ENCODE measurements at regions not wholly inside any gene's neighbourhood (a gene's known extent, or its start where the extent isn't known, plus 50 kb on each side); places are given as distances from the start of the nearest gene placed in this dataset.

DNA sequence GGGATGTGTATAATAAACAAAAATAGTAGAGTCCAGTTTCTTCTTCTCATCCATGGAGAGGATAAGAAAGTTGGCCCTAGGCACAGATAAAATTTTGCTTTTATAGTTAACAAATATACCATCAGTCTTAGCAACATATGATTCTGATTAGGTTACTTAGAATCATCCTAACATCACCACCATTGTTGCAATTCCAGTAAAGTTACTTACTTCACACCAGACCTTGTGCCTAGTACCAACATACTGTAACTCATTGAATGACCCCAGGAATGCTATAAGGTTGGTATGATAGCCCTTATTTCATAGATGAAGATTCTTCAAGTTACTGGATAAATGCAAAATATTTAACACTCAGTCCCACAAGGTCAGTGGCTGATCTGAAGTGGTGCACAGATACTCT is 183.8 kb upstream of the ATP2B1 start:
- H3K4me1 ChIP-seq (ENCODE audit: control insufficient read depth, extremely low read depth, insufficient read depth, low read length): peaks cover 3% of the 10 kb centered on the region
- H3K27me3 ChIP-seq (ENCODE audit: control insufficient read depth, insufficient read depth, low read length): no peaks in the 10 kb centered on the region
- H3K9me3 ChIP-seq (ENCODE audit: control insufficient read depth, insufficient read depth, low read depth, low read length): no peaks in the 10 kb centered on the region
- no peak overlapping the region for H2AFZ ChIP-seq (ENCODE audit: low read length)
- H3K4me2 ChIP-seq (ENCODE audit: extremely low read depth, insufficient read depth, low read length): no peak overlapping the region
- no peak for TF ChIP-seq EZH2 (IDR thresholded peaks at IDR 0.05; ENCODE audit: low read length, missing control alignments)
- TF ChIP-seq, protein P1, sequence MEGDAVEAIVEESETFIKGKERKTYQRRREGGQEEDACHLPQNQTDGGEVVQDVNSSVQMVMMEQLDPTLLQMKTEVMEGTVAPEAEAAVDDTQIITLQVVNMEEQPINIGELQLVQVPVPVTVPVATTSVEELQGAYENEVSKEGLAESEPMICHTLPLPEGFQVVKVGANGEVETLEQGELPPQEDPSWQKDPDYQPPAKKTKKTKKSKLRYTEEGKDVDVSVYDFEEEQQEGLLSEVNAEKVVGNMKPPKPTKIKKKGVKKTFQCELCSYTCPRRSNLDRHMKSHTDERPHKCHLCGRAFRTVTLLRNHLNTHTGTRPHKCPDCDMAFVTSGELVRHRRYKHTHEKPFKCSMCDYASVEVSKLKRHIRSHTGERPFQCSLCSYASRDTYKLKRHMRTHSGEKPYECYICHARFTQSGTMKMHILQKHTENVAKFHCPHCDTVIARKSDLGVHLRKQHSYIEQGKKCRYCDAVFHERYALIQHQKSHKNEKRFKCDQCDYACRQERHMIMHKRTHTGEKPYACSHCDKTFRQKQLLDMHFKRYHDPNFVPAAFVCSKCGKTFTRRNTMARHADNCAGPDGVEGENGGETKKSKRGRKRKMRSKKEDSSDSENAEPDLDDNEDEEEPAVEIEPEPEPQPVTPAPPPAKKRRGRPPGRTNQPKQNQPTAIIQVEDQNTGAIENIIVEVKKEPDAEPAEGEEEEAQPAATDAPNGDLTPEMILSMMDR (conservative IDR thresholded peaks at IDR 0.05 in 1 of 2, IDR thresholded peaks at IDR 0.05 in 1 of 2; ENCODE audit: low read depth in 1 of 2, low read length in 2 of 2): no peak
- H3K9ac ChIP-seq (ENCODE audit: insufficient read depth, low read length): no peak overlapping the region
- no peak overlapping the region for H3K4me3 ChIP-seq (replicated peaks in 1 of 4; ENCODE audit: control extremely low read depth in 1 of 4, insufficient read depth in 1 of 4, low read depth in 3 of 4, low read length in 4 of 4)
- no peak overlapping the region for H3K27ac ChIP-seq (ENCODE audit: insufficient read depth, low read length)
- H3K79me2 ChIP-seq (ENCODE audit: control insufficient read depth, insufficient read depth, low read length): no peaks in the 10 kb centered on the region
- H4K20me1 ChIP-seq (ENCODE audit: control insufficient read depth, extremely low read depth, insufficient read depth, low read length): no peaks in the 10 kb centered on the region
- no peak for DNase-seq (ENCODE audit: low read depth in 2 of 2)
- H3K36me3 ChIP-seq (ENCODE audit: control insufficient read depth, insufficient read depth, low read length): no peaks in the 10 kb centered on the region

DNA sequence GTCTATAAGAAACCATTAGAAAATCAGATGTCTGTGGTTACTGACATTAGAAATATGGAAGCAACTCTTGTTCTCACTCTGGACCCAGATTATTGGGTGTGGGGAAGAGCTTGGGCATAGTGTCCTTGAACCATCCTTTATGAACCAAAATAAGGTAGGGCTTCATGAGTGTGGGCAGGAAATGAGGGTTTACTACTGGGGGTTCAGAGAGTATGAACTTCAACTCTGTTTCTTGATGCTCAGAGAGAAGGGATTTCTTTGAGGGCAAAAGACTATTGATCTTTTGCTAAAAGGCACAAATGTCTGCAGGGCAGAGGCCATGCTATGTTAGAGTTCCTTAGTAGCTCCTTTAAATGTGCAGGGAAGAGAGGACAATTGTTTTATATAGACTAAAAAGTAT is 183.3 kb upstream of the ATP2B1 start:
- H3K4me3 ChIP-seq (replicated peaks in 1 of 4; ENCODE audit: control extremely low read depth in 1 of 4, insufficient read depth in 1 of 4, low read depth in 3 of 4, low read length in 4 of 4): no peak overlapping the region
- TF ChIP-seq, protein P1 (conservative IDR thresholded peaks at IDR 0.05 in 1 of 2, IDR thresholded peaks at IDR 0.05 in 1 of 2; ENCODE audit: low read depth in 1 of 2, low read length in 2 of 2): no peak
- no peak for TF ChIP-seq EZH2 (IDR thresholded peaks at IDR 0.05; ENCODE audit: low read length, missing control alignments)
- H3K4me2 ChIP-seq (ENCODE audit: extremely low read depth, insufficient read depth, low read length): no peak overlapping the region
- no peak overlapping the region for H2AFZ ChIP-seq (ENCODE audit: low read length)
- H3K36me3 ChIP-seq (ENCODE audit: control insufficient read depth, insufficient read depth, low read length): no peaks in the 10 kb centered on the region
- H3K9ac ChIP-seq (ENCODE audit: insufficient read depth, low read length): no peak overlapping the region
- H3K79me2 ChIP-seq (ENCODE audit: control insufficient read depth, insufficient read depth, low read length): no peaks in the 10 kb centered on the region
- H3K27me3 ChIP-seq (ENCODE audit: control insufficient read depth, insufficient read depth, low read length): no peaks in the 10 kb centered on the region
- no peaks in the 10 kb centered on the region for H4K20me1 ChIP-seq (ENCODE audit: control insufficient read depth, extremely low read depth, insufficient read depth, low read length)
- H3K4me1 ChIP-seq (ENCODE audit: control insufficient read depth, extremely low read depth, insufficient read depth, low read length): peaks cover 3% of the 10 kb centered on the region
- no peak overlapping the region for H3K27ac ChIP-seq (ENCODE audit: insufficient read depth, low read length)
- DNase-seq (ENCODE audit: low read depth in 2 of 2): no peak
- no peaks in the 10 kb centered on the region for H3K9me3 ChIP-seq (ENCODE audit: control insufficient read depth, insufficient read depth, low read depth, low read length)

- Histone ChIP-seq H4K20me1 (ENCODE audit: control insufficient read depth, extremely low read depth, insufficient read depth, low read length) (no peaks in the 10 kb centered on the region), H3K36me3 (ENCODE audit: control insufficient read depth, insufficient read depth, low read length) (no peaks in the 10 kb centered on the region), H3K79me2 (ENCODE audit: control insufficient read depth, insufficient read depth, low read length) (no peaks in the 10 kb centered on the region), H3K9ac (ENCODE audit: insufficient read depth, low read length) (no peak overlapping the region), H3K4me3 (replicated peaks in 1 of 4; ENCODE audit: control extremely low read depth in 1 of 4, insufficient read depth in 1 of 4, low read depth in 3 of 4, low read length in 4 of 4) (no peak overlapping the region), H2AFZ (ENCODE audit: low read length) (no peak overlapping the region), H3K27ac (ENCODE audit: insufficient read depth, low read length) (no peak overlapping the region), H3K27me3 (ENCODE audit: control insufficient read depth, insufficient read depth, low read length) (no peaks in the 10 kb centered on the region), H3K4me1 (ENCODE audit: control insufficient read depth, extremely low read depth, insufficient read depth, low read length) (peaks cover 3% of the 10 kb centered on the region), H3K9me3 (ENCODE audit: control insufficient read depth, insufficient read depth, low read depth, low read length) (no peaks in the 10 kb centered on the region), H3K4me2 (ENCODE audit: extremely low read depth, insufficient read depth, low read length) (no peak overlapping the region)
- no peak for TF ChIP-seq EZH2 (IDR thresholded peaks at IDR 0.05; ENCODE audit: low read length, missing control alignments)
- TF ChIP-seq, protein P1 (conservative IDR thresholded peaks at IDR 0.05 in 1 of 2, IDR thresholded peaks at IDR 0.05 in 1 of 2; ENCODE audit: low read depth in 1 of 2, low read length in 2 of 2): no peak
- no peak for DNase-seq (ENCODE audit: low read depth in 2 of 2)
Measured at GRCh38 chr12:89890161-89890560, 181.5 kb upstream of the ATP2B1 start.
